Spleen (tissue), 7 donors: ENCODE measurements at regions not wholly inside any gene's neighbourhood (a gene's known extent, or its start where the extent isn't known, plus 50 kb on each side); places are given as distances from the start of the nearest gene placed in this dataset.

Source experiments
- CTCF ChIP-seq, 11 experiments: fragments of 200-600 bp in 7 of 11; fragments of 450-650 bp in 4 of 11; sonication (generic) in 4 of 11; IDR thresholded peaks in 8 of 11; conservative IDR thresholded peaks in 3 of 11; 1 replicate in 7 of 11; 2 replicates in 4 of 11; pipeline versions ENCODE4 v1.4.0 to v1.8.0; 2016 to 2021; ENCODE audit warnings: antibody characterized with exemption in 11 of 11, inconsistent platforms in 4 of 11, mild to moderate bottlenecking in 1 of 11
- POLR2A ChIP-seq, 3 donors: fragments of 450-650 bp; IDR thresholded peaks; one replicate each; pipeline ENCODE4 v1.5.1; 2017; ENCODE audit warnings: antibody characterized with exemption in 3 of 3, mild to moderate bottlenecking in 1 of 3
- POLR2AphosphoS5 ChIP-seq, 3 donors: sonication (generic); formaldehyde crosslinking; IDR thresholded peaks; one replicate each; pipeline ENCODE4 v1.5.1; 2017; ENCODE audit warnings: antibody characterized with exemption in 3 of 3
- donor health status: DM: no; HTN: no; CAD: no; lungs with moderate emphysema.
- donor health status: DM: no; HTN: no; CAD: no.
- donor health status: DM: no; HTN: no; CAD: no.

- TF ChIP-seq POLR2A (IDR thresholded peaks at IDR 0.05) (no peak), CTCF (IDR thresholded peaks at IDR 0.05 in 8 of 11, conservative IDR thresholded peaks at IDR 0.05 in 3 of 11) (no peak), POLR2AphosphoS5 (IDR thresholded peaks at IDR 0.05) (no peak)
Observed at GRCh38 chr12:131348646-131349045, 362.2 kb upstream of the SFSWAP start.
